Psoas muscle (tissue), 7 donors: ENCODE measurements at regions not wholly inside any gene's neighbourhood (a gene's known extent, or its start where the extent isn't known, plus 50 kb on each side); places are given as distances from the start of the nearest gene placed in this dataset.

Experiments
- ATAC-seq, 4 donors: fragments of 200-7000 bp; cut with Tn5 transposase; one replicate each; pipeline ENCODE4 v1.9.1; 2020; ENCODE audit warnings: moderate library complexity in 3 of 4, mild to moderate bottlenecking in 2 of 4
- DNase-seq, 2 donors: peaks; one replicate each; pipeline ENCODE4 v3.0.0-alpha.2; 2020
- H3K27ac ChIP-seq: fragments of 200-600 bp; one replicate; pipeline ENCODE4 v1.8.0; 2022
- H3K27me3 ChIP-seq, 3 donors: fragments of 200-600 bp in 1 of 3; one replicate each; pipeline versions ENCODE4 v1.6.1 to v1.8.0; 2013 to 2022; ENCODE audit warnings: low read length in 2 of 3, mild to moderate bottlenecking in 2 of 3, moderate library complexity in 1 of 3; ENCODE audit not compliant: insufficient read depth in 3 of 3
- H3K36me3 ChIP-seq, 2 donors: fragments of 200-600 bp in 1 of 2; one replicate each; pipeline versions ENCODE4 v1.6.1 to v1.8.0; 2013 to 2022; ENCODE audit warnings: low read depth in 1 of 2, mild to moderate bottlenecking in 1 of 2, moderate library complexity in 1 of 2; ENCODE audit not compliant: insufficient read depth in 1 of 2
- H3K4me1 ChIP-seq: fragments of 200-600 bp; one replicate; pipeline ENCODE4 v1.8.0; 2022
- H3K4me3 ChIP-seq: fragments of 200-600 bp; one replicate; pipeline ENCODE4 v1.8.0; 2022; ENCODE audit warnings: mild to moderate bottlenecking
- H3K9me3 ChIP-seq: fragments of 200-600 bp; one replicate; pipeline ENCODE4 v1.8.0; 2022
- CTCF ChIP-seq: fragments of 200-600 bp; IDR thresholded peaks from one replicate; pipeline ENCODE4 v1.8.0; 2022; ENCODE audit warnings: antibody characterized with exemption
- WGBS, 3 donors: extraction: QIAGEN DNeasy Blood & Tissue Kit; methylation state at CpG; one replicate each; pipeline versions ENCODE4 v1.1.6 to v1.1.7; 2013; 5-methylcytosine and 5-hydroxymethylcytosine counted together
- intact Hi-C, 2 donors: fragments of 100-400 bp; cut with DNase I; formaldehyde crosslinking; loops; one replicate each; pipeline versions ENCODE4 v1.11.0 to v1.14.2; 2022
- donor health status: healthy with polysubstance abuse.
- donor health status: DM: no; HTN: no; CAD: no; lungs with moderate emphysema.
- donor health status: Bipolar disorder and iron deficiency.
- donor health status: healthy.
- donor health status: DM: yes; HTN: yes; CAD: no.
- donor health status: DM: no; HTN: no; CAD: no.
- donor health status: DM: yes; HTN: yes; CAD: no.

DNA sequence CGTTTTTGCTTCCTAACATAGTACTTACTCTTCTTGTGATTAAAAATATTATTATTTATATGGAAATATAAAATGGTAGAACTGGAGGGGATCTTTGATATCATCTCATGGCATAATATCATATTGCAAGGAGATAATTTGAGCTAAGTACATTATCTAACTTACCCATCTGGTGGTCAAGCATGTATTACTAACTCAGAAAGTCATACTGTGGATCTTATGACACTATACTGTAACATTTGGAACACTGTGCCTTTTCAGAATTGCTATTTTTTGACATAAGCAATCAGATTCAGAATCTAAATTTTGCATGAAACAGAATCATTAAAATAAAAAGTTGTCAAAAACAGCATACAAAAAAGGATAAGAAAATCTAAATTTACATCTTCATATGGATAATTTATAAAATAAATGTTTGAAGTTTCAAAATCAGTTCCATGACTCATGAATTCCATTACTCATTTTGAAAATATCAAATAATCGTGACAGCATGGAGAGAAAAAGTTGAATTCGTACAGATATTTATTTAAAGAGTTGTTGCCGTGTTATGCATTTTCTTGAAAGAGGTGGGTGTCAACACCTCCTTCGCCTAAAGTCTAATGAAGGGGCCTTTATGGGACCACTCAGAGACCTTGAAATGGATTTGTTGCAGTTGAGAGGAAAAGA lies 928.1 kb downstream of the PDHA2 start:
- Histone ChIP-seq H3K4me3 (no peak overlapping the region), H3K9me3 (no peaks in the 10 kb centered on the region), H3K36me3 (no peaks in the 10 kb centered on the region), H3K27me3 (no peaks in the 10 kb centered on the region), H3K27ac (no peak overlapping the region), H3K4me1 (no peaks in the 10 kb centered on the region)
- intact Hi-C loops = no loop called here
- no peak for DNase-seq
- WGBS, 3 donors = 87 to 91% (median 89%) methylated on average over 5 of the region's 5 CpGs
- no peak for TF ChIP-seq CTCF
- ATAC-seq = no peak

DNA sequence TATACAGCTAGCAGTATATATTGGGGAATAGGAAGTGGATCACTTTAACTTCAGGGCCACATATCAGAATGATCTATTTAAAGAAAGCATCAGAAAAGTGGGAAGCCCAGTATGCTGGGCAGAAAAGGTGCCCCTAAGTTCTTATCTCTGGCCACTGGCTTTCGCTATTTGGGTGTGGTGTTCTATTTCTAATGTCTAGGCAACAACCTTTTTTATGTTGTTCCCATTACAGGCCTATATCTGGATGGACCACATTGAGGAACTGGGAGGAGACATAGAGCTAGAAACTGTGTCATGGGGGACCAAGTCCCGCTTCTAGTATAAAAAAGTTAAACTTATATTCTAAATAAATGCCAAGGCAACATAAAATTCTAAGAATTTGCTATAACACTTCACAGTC lies 935.6 kb downstream of the PDHA2 start:
- ATAC-seq = no peak

DNA sequence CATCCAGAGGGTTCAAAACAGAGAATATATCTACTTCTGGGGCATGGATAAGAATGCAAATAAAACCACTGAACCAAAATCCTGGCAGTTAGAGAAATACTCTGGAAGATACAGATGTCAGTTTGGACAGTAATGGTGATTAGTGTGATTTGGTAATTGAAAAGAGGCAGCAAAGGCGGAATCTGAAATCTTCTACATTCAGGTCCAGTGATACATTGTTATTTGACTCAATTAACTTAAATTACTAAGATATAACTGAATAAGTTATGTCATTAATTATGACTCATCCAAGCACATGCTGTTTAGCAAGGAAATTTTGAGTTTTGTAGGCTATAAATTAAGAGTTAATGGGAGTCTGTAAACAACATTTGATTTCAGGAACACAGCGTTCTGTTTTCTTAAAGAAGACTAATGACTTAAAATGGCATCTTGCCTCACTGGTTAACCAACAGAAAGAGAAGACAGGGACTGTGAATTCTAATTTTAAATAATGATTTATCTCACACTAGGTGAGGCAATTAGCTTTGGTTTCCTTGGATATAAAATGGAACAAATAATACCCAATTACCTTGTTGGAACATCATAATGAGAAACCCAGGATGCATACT lies 937.1 kb downstream of the PDHA2 start:
- intact Hi-C loops = no loop called here
- H3K27me3 ChIP-seq = no peaks in the 10 kb centered on the region
- H3K4me3 ChIP-seq = no peak overlapping the region
- H3K9me3 ChIP-seq = no peaks in the 10 kb centered on the region
- WGBS, 3 donors = 79 to 88% (median 80%) methylated on average over 2 of the region's 2 CpGs
- no peaks in the 10 kb centered on the region for H3K4me1 ChIP-seq
- no peak overlapping the region for H3K27ac ChIP-seq
- no peak for TF ChIP-seq CTCF
- no peak for DNase-seq
- ATAC-seq = no peak
- no peaks in the 10 kb centered on the region for H3K36me3 ChIP-seq

More for the DNA sequence above, 935.6 kb downstream of the PDHA2 start:
- Histone ChIP-seq H3K9me3 (no peaks in the 10 kb centered on the region), H3K36me3 (no peaks in the 10 kb centered on the region), H3K4me1 (no peaks in the 10 kb centered on the region), H3K27me3 (no peaks in the 10 kb centered on the region), H3K27ac (no peak overlapping the region), H3K4me3 (no peak overlapping the region)
- WGBS, 3 donors = 82 to 88% (median 83%) methylated on average over 2 of the region's 2 CpGs
- intact Hi-C loops = no loop called here
- no peak for TF ChIP-seq CTCF
- DNase-seq = no peak

DNA sequence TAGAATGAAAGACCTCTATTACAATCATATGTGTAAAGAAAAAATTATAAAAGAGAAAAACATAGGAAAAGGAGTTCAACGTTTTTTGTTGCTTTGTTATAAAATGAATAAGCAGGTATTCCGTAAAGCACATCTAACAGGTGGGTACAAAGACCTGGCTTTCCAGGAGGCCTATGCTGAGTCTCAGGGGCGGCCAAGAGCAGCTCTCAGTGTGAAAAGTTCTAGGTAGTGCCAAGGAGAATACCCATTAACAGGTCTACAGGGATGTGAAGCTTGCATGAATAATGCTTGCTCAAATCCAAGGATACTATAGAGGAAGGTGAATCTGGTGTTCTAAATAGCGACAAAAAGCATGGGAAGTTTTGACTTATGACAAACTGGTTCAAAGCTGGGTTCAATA lies 944.4 kb downstream of the PDHA2 start:
- Histone ChIP-seq H3K4me3 (no peak overlapping the region), H3K27ac (no peak overlapping the region), H3K4me1 (no peaks in the 10 kb centered on the region), H3K27me3 (peaks cover 0 to 2% (median 0%) of the 10 kb centered on the region in 3 donors), H3K36me3 (no peaks in the 10 kb centered on the region), H3K9me3 (no peaks in the 10 kb centered on the region)
- no peak for TF ChIP-seq CTCF
- intact Hi-C loops = no loop called here
- no peak for DNase-seq
- no peak for ATAC-seq
- WGBS, 3 donors = 78 to 80% (median 80%) methylated on average over 4 of the region's 4 CpGs

DNA sequence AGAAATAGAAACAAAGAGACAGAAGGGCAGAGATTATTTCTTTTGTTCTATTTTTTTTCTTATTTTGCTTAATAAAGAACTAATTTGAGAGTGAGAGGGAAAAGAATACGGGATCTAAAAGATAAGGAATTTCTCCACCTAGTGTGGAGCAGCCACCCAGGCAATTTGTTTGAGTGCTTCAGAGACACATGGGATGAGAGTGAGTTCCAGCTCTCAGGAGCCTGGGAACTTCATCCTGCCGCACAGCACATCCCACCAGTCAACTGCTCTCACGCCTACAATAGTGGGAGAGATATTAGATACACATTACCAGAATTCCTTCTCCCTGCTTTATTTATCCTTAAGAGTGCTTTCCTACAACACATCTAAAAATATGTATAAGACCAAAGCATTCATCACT lies 946.4 kb downstream of the PDHA2 start:
- WGBS, 3 donors = 70 to 76% (median 75%) methylated on average over 3 of the region's 3 CpGs
- intact Hi-C loops = no loop called here
- ATAC-seq = no peak

More for the DNA sequence above, 946.4 kb downstream of the PDHA2 start:
- H3K36me3 ChIP-seq = no peaks in the 10 kb centered on the region
- no peak for DNase-seq
- no peak for TF ChIP-seq CTCF
- peaks cover 0 to 2% (median 0%) of the 10 kb centered on the region in 3 donors for H3K27me3 ChIP-seq
- no peaks in the 10 kb centered on the region for H3K4me1 ChIP-seq
- no peaks in the 10 kb centered on the region for H3K9me3 ChIP-seq
- H3K27ac ChIP-seq = no peak overlapping the region
- H3K4me3 ChIP-seq = no peak overlapping the region
